MM.1S (cell line): ENCODE measurements at regions not wholly inside any gene's neighbourhood (a gene's known extent, or its start where the extent isn't known, plus 50 kb on each side); places are given as distances from the start of the nearest gene placed in this dataset.

Experiments used
- CTCF ChIP-seq: fragments of 300-600 bp; sonication (generic); IDR thresholded peaks from 2 replicates; pipeline ENCODE4 v1.5.1; 2016; ENCODE audit warnings: antibody characterized with exemption, low read length, mixed read lengths
- EZH2 ChIP-seq: fragments of 300-600 bp; sonication (generic); optimal IDR thresholded peaks from 2 replicates; pipeline ENCODE3; 2017; ENCODE audit warnings: low read depth, mild to moderate bottlenecking, antibody characterized with exemption, low read length, mixed read lengths
- EZH2phosphoT487 ChIP-seq: fragments of 300-600 bp; sonication (generic); IDR thresholded peaks from 2 replicates; pipeline ENCODE4 v1.6.1; 2018; ENCODE audit warnings: antibody characterized with exemption, low read length

GRCh38 chr3:68228856-68229255 lies 574.4 kb upstream of the SUCLG2 start:
- TF ChIP-seq CTCF (no peak), EZH2 (no peak), EZH2phosphoT487 (no peak)
